Loucy (cell line): ENCODE measurements at regions not wholly inside any gene's neighbourhood (a gene's known extent, or its start where the extent isn't known, plus 50 kb on each side); places are given as distances from the start of the nearest gene placed in this dataset.

Experiments
- H2AFZ ChIP-seq: fragments of 200-600 bp; sonication (generic); 2 replicates; pipeline ENCODE4 v1.6.0; 2016; ENCODE audit warnings: antibody characterized with exemption, mild to moderate bottlenecking, low read length, moderate library complexity
- H3F3A ChIP-seq: fragments of 200-600 bp; 2 replicates; pipeline ENCODE4 v1.6.0; 2016; ENCODE audit warnings: antibody characterized with exemption, low read depth, mild to moderate bottlenecking
- H3K27me3 ChIP-seq: fragments of 200-600 bp; sonication (generic); 2 replicates; pipeline ENCODE4 v1.6.1; 2014; ENCODE audit warnings: low read length, mild to moderate bottlenecking; ENCODE audit not compliant: insufficient read depth, poor library complexity, severe bottlenecking
- H3K36me3 ChIP-seq: fragments of 200-600 bp; sonication (generic); 2 replicates; pipeline ENCODE4 v1.6.1; 2016; ENCODE audit warnings: low read length; ENCODE audit not compliant: insufficient read depth
- H3K4me1 ChIP-seq: fragments of 200-600 bp; sonication (generic); 2 replicates; pipeline ENCODE4 v1.5.1; 2014; ENCODE audit warnings: low read length, mild to moderate bottlenecking; ENCODE audit not compliant: insufficient read depth, poor library complexity, severe bottlenecking
- H3K4me2 ChIP-seq: fragments of 200-600 bp; sonication (generic); 2 replicates; pipeline ENCODE4 v1.6.0; 2014; ENCODE audit warnings: antibody characterized with exemption, low read length, low read depth, mild to moderate bottlenecking; ENCODE audit not compliant: poor library complexity, severe bottlenecking
- H3K4me3 ChIP-seq: fragments of 200-600 bp; sonication (generic); 2 replicates; pipeline ENCODE4 v1.5.1; 2014; ENCODE audit warnings: low read length, mild to moderate bottlenecking, mixed read lengths; ENCODE audit not compliant: poor library complexity, severe bottlenecking
- H3K79me2 ChIP-seq: fragments of 200-600 bp; sonication (generic); 2 replicates; pipeline ENCODE4 v1.6.1; 2014; ENCODE audit warnings: low read length; ENCODE audit not compliant: insufficient read depth
- H3K9ac ChIP-seq: fragments of 200-600 bp; sonication (generic); 2 replicates; pipeline ENCODE4 v1.6.0; 2014; ENCODE audit warnings: mild to moderate bottlenecking, low read depth, low read length, moderate library complexity; ENCODE audit not compliant: poor library complexity, severe bottlenecking
- H3K9me2 ChIP-seq: fragments of 200-600 bp; sonication (generic); replicated peaks from 2 replicates; pipeline ENCODE4 v1.6.1; 2016; ENCODE audit warnings: low read depth, low read length, mixed read lengths
- H3K9me3 ChIP-seq: fragments of 200-600 bp; sonication (generic); 2 replicates; pipeline ENCODE4 v1.6.1; 2014; ENCODE audit warnings: mild to moderate bottlenecking, antibody characterized with exemption, low read length, low read depth; ENCODE audit not compliant: insufficient read depth
- H4K20me1 ChIP-seq: fragments of 200-600 bp; sonication (generic); 2 replicates; pipeline ENCODE4 v1.6.0; 2014; ENCODE audit warnings: antibody characterized with exemption, low read length, mild to moderate bottlenecking; ENCODE audit not compliant: insufficient read depth, poor library complexity, severe bottlenecking
- CTCF ChIP-seq: fragments of 200-600 bp; sonication (generic); conservative IDR thresholded peaks from 2 replicates; pipeline ENCODE4 v1.5.1; 2014; ENCODE audit warnings: mild to moderate bottlenecking, antibody characterized with exemption, low read length
- EZH2phosphoT487 ChIP-seq: fragments of 200-600 bp; IDR thresholded peaks from 2 replicates; pipeline ENCODE4 v1.6.1; 2018; ENCODE audit warnings: antibody characterized with exemption, mild to moderate bottlenecking, moderate library complexity, borderline replicate concordance

DNA sequence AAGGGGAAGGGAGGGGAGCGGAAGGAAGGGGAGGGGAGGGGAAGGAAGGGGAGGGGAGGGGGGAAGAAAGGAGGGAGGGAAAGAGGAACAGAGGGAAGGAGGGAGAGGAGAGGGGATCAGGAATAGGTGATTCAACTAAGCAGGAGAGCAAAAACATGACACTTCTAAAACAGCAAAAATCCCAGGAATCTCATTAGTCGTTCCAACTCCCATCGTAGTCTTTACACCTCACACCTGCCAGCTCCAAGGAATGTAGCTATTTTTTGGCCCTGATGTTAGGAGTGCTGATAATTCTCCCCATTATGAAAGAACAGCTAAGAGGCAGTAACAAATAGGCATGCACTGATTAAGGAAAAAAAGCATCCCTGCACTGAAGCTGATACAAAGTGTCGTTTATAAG is 709.9 kb upstream of the PKDCC start:
- Histone ChIP-seq H3K4me1 (no peaks in the 10 kb centered on the region), H3K27me3 (no peaks in the 10 kb centered on the region), H3K79me2 (no peaks in the 10 kb centered on the region), H3F3A (no peaks in the 10 kb centered on the region), H3K36me3 (no peaks in the 10 kb centered on the region), H2AFZ (no peak overlapping the region), H3K4me2 (no peak overlapping the region), H3K4me3 (no peak overlapping the region), H3K9ac (no peak overlapping the region), H4K20me1 (no peaks in the 10 kb centered on the region), H3K9me2 (no peaks in the 10 kb centered on the region), H3K9me3 (no peaks in the 10 kb centered on the region)
- TF ChIP-seq EZH2phosphoT487 (no peak), CTCF (no peak)

GRCh38 chr2:41344529-41344928 is 703.3 kb upstream of the PKDCC start:
- Histone ChIP-seq H2AFZ (no peak overlapping the region), H3F3A (no peaks in the 10 kb centered on the region), H3K9me3 (no peaks in the 10 kb centered on the region), H3K9me2 (0 out of 2 replicates have a peak, but pooled peaks cover 4% of the 10 kb centered on the region), H3K36me3 (no peaks in the 10 kb centered on the region), H4K20me1 (no peaks in the 10 kb centered on the region), H3K27me3 (no peaks in the 10 kb centered on the region), H3K79me2 (no peaks in the 10 kb centered on the region), H3K4me2 (no peak overlapping the region), H3K4me1 (no peaks in the 10 kb centered on the region), H3K4me3 (no peak overlapping the region), H3K9ac (no peak overlapping the region)
- TF ChIP-seq EZH2phosphoT487 (no peak), CTCF (no peak)

- H3K4me1 ChIP-seq, result no peaks in the 10 kb centered on the region
- H3K9ac ChIP-seq, result no peak overlapping the region
- 0 out of 2 replicates have a peak, but pooled peaks cover 3% of the 10 kb centered on the region for H3K9me2 ChIP-seq
- H3K36me3 ChIP-seq, result no peaks in the 10 kb centered on the region
- no peaks in the 10 kb centered on the region for H4K20me1 ChIP-seq
- H3K4me3 ChIP-seq, result no peak overlapping the region
- H3K79me2 ChIP-seq, result no peaks in the 10 kb centered on the region
- no peak overlapping the region for H2AFZ ChIP-seq
- TF ChIP-seq EZH2phosphoT487 (no peak), CTCF (no peak)
- H3K9me3 ChIP-seq, result no peaks in the 10 kb centered on the region
- H3K27me3 ChIP-seq, result no peaks in the 10 kb centered on the region
- no peaks in the 10 kb centered on the region for H3F3A ChIP-seq
- H3K4me2 ChIP-seq, result no peak overlapping the region
Measured at GRCh38 chr2:41353060-41353459, 694.8 kb upstream of the PKDCC start.
